ENCODE measurements at regions not wholly inside any gene's neighbourhood (a gene's known extent, or its start where the extent isn't known, plus 50 kb on each side); places are given as distances from the start of the nearest gene placed in this dataset.
"Not testable (repeated sequence)": the region's sequence is repeated elsewhere in the genome, so short reads cannot be mapped to it uniquely, and the experiment has no call there.

DNA sequence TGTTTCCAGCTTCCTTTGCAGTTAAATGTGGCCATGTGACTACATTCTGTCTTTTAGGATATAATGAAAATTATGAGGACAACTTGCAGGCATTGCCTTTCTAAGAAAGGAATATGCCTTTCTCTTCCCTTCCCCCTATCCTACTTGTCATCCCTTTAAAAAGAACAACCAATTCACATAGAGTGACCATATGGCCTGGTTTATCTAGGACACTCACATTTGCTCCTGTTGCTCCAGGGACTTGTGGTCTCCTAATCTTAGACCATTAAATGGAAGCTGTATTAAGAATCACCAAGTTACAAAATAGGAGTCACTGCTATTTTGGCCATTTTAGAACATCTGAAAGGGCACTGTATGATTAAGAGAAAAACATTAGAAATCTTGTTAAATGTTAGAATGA is 520.3 kb downstream of the DTWD2 start:
- DNase-seq (ENCODE audit: low spot score) = no peak

DNA sequence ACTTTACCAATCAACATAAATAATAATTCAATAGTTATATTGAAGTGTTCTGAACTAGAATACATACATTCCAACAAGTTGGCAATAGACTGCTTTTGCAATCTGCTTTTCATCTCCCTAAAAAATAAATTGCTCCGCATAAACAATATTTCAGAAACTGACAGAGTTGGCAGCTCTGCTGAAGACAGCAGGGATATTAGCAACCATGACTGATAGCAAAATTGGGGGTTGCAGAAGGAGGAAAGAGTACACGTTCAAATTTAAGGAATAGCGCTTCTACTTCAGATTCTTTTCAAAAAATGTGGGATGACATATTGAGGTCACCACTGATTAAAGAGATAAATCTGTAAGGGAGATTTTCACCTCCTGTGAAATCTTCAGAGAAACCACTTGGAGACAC is 521.2 kb downstream of the DTWD2 start:
- DNase-seq (ENCODE audit: low spot score) = no peak

DNA sequence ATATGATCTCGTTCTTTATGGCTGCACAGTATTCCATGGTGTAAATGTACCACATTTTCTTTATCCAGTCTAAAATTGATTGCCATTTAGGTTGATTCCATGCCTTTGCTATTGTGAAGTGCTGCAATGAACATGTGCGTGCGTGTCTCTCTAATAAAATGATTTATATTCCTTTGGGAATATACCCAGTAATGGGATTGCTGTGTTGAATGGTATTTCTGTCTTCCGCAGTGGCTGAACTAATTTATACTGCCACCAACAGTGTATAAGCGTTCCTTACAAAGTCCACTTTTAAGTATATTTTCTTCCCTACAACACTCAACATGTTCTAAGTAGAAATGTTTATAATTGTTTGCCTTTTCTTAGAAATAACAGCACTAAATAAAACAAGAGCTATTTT is 521.9 kb downstream of the DTWD2 start:
- no peak for DNase-seq (ENCODE audit: low spot score)

DNA sequence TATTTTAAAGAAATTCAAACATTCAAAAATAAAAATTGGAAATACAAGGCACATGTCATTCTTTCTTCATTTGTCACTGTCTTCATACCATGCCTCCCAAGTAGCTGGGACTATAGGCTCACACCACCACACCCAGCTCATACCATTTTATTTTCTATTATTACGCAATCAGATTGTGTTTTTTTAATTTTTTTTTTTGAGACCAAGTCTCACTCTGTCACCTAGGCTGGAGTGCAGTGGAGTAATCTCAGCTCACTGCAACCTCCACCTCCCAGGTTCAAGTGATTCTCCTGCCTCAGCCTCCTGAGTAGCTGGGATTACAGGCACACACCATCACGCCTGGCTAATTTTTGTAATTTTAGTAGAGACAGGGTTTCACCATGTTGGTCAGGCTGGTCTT is 526.1 kb downstream of the DTWD2 start:
- not testable (repeated sequence) for DNase-seq (ENCODE audit: low spot score)

DNA sequence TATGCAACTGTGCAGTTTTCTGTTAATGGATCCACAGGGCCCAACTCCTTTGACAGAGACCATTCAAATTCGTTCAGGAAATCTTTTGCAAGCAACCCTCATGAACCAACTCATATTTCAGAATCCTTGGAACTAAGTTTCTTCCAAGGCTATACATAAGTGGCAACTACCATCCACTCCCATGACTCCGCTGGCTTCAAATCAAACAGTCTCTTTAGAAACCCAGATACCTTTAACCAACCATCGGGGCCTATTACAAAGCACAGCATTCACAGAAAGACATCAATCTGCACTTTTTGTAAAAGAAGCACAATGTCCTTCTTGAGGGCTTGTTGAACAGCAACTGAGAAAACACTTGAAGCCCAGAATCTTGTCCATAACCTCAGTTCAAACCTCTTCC is 526.9 kb downstream of the DTWD2 start:
- DNase-seq (ENCODE audit: low spot score) = no peak

DNA sequence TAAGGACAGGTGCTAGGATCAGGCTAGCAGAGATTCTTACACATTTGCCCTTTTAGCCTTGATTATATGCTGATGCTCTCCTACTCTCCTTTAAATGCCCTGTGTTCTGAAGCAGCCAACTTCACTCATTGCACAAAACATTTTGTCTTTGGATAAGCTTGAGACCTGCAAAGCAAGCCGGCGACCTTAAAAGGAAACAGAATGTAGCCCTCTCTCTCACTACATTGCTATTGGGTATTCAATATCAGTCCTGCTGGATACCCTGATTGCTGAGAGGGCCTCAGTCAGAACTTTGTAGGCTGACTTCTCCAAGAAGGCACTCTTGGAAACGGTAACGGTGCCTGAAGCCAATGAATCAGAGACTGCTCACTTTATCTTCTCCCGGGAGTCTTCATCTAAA is 528.9 kb downstream of the DTWD2 start:
- no peak for DNase-seq (ENCODE audit: low spot score)

DNA sequence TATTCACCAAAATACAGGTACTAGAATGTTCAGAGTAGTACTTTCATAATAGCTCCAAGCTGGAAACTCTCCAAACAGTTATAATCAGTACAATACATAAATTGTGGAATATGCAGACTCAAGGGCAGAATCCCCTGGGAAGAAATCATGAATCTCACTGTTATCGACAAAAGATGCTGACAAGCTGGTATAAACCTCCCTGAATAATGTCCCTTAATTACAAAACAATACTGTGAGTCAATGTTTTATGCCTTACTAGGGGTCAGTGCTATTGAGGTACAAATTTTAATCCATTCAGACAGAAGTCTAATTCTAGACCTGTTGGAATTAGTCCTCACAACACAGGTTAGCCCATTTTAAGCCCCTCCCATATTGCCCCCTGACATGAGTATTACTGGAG is 532.3 kb downstream of the DTWD2 start:
- no peak for DNase-seq (ENCODE audit: low spot score)

DNA sequence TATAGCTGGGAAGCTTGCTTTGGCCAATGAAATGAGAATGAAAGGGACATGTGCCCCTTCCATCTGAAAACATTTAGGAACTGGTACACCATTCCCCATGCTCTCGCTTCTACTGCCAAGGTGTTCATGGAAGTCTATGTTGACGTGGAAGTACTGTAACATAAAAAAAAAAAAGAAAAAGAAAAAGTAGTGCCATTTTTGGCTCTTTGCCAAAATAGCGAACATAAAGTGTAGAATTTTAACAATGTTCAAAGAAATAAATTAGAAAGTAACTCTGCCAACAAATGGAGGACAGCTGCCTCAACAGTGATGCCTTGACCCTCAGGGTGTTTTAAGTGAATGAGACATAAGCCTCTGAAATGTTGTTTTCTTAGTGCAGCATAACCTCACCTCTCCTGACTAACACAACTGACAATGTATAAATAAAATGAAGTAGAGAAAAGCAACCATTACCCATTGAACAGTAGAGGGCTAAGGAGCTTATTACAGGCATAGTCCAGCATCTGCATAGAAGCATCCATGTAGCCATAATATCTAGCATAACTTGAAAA is 536.6 kb downstream of the DTWD2 start:
- DNase-seq (ENCODE audit: low spot score) = no peak

DNA sequence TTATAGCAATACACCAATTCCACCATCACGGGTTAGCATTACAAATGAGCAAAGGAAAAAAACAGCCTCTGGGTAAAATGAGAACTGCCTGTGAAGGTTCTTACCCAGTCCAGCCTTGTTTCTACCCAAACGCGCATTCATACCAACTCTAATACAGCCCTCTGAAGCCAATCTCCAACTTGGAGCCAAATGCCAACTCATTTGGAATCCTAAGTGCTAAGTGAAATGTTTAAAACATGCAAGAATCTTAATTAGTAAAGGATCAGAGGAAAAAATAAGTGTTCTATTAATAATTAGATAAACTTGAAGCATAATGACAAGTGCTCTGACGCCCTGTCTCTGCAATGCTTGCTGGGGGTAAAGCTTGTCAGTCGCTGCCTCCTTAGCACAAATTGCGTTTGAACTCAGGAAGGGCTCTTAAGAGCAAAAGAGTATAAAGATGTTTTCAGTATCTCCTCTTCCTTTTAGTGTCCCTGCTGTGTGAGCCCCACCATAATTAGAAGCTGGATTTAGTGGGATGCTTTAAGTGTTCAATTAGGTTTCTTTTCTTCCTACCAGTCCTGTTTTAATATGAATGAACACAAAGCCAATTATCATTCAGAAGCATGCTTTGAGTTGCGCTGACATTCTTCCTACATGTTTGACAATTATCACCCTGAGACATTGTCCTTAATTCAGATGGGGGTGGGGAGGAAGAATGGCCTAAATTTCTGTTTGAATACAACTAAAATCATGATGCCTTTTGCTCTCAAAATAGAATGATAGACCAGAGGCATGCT is 537.6 kb downstream of the DTWD2 start:
- DNase-seq (ENCODE audit: low spot score) = no peak

DNA sequence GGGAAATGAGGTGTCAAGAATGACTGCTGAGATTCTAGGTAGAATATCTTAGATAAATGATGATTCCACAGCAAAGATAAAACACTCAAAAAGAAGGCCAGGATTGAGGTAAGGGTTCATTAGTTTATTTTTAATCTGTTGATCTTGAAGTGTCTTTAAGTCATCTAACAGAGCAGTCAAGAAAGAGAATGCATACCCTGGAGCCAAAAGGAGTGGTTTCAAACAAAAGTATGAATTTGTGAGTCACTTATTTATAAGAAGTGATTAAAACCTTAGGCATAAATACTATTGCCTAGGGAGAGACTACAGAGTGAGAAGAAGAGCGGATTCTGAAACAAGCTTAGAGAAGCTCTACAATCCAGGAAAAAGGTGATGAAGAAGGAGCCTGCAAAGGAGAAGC is 541.0 kb downstream of the DTWD2 start:
- no peak for DNase-seq (ENCODE audit: low spot score)

DNA sequence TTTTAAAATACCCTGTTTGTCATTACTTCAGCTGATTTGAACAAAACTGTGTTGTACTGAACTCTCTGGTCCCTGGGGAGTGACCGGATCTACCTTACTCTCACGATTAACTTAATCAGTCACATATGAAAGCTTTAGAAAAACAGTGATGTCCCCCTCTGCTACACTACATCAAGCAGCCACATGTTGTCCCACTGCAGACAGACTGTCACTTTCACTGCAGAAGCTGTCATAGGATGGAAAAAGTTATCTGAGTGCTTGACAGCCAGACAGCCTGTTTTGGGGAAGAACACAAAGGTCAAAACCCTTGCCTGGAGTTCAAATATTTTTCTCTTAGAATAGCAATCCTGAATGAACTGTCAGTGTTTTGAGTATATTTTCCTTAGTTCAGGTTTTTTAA is 546.4 kb downstream of the DTWD2 start:
- DNase-seq (ENCODE audit: low spot score) = no peak

DNA sequence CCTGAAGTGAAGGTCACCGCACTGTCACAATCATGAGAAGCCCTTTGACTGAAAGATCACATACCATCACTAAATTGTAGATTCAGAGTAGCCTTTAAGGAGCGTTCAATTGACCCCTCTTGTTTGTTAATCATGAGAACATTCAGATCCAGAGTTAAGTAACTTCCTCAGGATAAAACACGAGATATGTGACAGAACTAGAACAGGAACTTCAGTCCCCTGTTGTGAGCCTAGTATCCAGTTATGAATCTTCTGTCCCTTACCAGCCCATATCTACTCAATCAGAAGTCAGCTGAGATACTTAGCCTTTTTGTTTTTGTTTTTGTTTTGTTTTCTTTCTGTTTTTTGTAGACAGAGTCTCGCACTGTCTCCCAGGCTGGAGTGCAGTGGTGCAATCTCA is 547.3 kb downstream of the DTWD2 start:
- DNase-seq (ENCODE audit: low spot score) = no peak

DNA sequence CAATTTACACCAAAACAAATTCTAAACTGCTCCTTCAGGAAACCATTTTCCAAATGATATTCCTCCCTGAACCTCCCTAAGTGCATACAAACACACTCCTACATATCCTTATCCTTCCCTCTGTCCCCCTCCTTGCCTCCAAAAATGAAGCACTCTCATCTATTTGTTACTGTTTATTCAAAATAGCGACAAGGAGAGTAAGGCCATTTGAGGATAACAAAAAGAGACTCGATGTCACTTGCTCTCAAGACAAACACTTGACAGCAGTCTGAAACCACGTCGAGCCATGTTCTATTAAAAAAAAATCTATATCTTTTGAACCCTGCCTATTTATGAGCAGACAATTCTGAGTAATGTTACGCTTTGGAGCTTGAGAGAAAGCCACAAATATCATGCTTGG is 547.9 kb downstream of the DTWD2 start:
- no peak for DNase-seq (ENCODE audit: low spot score)

DNA sequence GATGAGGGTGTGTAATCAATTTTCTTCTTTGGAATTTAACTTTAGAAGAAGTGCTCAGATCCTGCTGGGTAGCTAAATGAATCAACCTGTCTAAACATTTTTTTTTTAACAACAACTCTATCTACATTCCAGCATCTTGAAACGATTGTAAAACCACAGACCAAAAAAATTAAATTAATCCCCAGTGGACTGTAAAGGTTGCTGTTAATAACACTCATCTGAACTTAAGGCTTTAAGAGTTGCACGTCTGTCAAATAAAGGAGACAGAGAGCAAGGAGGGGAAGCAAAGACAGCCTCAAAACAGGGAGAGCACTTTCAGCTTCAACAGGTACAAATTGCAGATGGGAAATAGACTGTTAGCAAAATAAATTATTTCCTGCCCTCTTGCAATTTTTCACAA is 548.5 kb downstream of the DTWD2 start:
- DNase-seq (ENCODE audit: low spot score) = no peak

DNA sequence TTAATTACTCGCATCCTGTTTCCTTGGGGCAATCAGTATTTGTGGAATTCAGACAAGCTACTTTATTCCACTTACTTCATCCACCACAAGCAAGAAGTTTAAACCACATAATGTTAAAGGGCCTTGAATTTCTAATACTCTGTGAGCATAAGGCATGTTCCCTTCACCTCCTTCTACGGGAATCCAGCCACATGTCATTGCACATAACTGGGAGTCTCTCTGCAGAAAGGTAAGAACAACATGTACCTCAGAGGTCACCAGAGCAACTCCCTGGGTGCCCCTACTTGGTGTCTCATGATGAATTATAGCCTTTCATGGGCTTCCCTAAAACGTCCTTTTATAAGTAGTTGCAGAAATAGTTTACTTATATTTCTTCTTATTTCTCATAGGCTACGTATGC is 553.2 kb downstream of the DTWD2 start:
- DNase-seq (ENCODE audit: low spot score) = no peak

DNA sequence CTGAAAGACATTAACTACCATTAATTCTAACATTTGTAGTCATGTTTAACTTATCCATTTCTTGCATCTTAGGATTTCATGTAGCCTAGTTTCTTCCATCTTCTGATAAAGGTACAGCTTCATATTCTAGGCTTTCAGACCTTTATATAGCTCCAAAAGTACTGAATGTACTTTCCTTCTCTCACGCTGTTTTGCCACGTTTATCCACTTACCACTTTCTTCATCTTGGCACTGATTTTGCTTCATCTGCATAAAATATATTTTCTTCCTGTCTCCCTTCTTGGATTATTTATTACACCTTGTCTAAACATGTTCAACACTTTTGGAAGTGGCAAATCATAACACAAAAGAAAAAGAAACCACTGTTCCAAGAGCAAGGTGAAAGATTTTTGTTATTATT is 553.8 kb downstream of the DTWD2 start:
- no peak for DNase-seq (ENCODE audit: low spot score)

DNA sequence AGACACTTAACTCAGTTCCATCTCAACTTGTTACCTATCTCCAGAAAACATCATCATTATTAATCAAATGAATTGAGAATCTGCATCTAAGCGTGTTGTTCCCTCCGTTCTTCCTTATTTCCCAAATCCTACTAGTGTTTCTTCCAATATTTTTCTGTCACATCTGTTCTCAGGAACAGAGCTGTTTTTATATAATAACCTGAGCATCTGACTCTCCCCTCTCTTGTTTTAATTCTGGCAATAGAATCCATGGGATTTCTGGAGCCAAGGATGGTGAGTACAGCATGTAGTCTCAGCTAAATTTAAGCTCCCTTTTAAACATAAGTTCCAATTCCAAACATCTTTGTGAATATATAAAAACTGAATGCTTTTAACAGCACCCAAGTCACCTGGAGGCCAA is 558.3 kb downstream of the DTWD2 start:
- DNase-seq (ENCODE audit: low spot score) = no peak

DNA sequence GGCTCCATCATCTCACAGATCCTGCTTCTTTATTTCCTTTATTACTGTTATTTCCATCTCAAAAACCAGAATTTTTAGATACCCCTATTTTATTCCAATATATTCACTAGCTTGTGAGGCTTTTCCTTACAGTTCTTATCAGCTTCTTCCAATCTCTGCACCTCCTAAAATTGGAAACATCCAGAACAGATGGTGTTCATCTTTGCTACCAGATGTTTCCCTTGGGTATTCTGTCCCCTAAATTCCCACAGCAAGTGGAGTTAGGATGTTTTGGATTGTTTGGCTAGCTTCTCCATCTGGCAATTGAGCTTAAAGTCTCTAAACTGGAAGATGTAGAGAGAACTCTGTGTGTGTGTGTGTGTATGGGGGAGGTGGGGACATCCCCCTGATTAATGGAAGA is 580.4 kb downstream of the DTWD2 start:
- DNase-seq (ENCODE audit: low spot score) = no peak

DNA sequence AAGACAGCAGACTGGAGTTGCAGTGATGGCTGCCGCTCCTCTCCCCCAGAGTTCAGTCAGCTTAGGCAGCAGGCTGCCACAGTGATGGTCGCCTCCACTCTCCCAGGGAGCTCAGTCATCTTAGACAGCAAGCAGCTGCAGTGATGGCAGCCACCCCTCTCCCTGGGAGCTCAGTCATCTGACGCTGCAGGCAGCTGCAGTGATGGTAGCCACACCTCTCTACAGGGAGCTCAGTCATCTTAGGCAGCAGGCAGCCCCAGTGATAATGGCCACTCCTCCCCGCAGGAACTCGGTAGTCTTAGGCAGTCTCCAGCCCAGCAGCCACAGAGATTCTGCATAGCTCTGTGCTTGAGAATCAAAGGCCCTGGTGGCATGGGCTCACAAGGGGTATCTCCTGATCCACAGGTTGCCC is 582.7 kb downstream of the DTWD2 start:
- no peak for DNase-seq (ENCODE audit: low spot score)

DNA sequence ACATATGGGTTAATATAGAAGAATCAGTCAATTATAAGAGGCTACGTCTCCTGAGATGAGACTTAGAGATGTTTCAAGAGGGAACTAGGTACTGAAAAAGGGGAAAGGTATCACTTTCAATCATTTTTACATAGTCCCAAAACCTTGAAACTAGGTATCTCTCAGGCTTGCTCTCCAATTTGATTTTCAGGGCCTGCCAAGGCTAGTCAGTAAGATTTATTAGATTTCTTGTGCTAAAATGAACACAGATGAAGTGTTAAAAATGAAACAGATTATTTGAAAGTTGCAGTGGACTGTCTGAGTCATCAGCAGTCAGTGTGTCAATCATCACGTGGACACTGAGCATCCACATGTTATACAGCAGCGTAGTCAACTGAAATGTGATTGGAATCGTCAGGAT is 591.1 kb downstream of the DTWD2 start:
- peak; percentile 20 for DNase-seq (ENCODE audit: low spot score)

DNA sequence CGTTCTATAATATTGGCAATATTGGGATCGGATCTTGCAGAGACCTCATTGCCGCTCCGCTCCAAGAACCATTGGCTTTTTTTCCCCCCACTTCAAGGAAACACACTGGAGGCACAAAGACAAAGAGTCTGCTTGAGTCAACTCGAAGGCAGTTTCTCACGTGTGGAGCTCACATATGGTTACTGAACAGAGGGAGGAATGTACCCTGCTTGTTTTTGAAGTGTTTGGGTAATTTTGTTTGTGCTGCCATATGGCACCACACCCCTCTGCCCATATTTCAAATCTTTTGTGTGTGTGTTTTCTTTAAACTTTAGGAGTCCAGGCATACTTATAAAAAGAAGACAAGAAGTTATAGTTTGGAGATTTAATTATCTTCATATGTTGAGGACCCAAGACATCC is 595.9 kb downstream of the DTWD2 start:
- no peak for DNase-seq (ENCODE audit: low spot score)

DNA sequence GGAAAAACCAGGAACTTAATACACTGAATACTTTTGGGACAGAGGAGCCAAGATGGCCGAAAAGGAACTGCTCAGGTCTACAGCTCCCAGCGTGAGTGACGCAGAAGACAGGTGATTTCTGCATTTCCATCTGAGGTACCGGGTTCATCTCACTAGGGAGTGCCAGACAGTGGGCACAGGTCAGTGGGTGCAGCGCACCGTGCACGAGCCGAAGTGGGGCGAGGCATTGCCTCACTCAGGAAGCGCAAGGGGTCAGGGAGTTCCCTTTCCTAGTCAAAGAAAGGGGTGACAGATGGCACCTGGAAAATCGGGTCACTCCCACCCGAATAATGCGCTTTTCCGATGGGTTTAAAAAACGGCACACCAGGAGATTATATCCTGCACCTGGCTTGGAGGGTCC is 605.4 kb downstream of the DTWD2 start:
- DNase-seq (ENCODE audit: low spot score) = not testable (repeated sequence)

DNA sequence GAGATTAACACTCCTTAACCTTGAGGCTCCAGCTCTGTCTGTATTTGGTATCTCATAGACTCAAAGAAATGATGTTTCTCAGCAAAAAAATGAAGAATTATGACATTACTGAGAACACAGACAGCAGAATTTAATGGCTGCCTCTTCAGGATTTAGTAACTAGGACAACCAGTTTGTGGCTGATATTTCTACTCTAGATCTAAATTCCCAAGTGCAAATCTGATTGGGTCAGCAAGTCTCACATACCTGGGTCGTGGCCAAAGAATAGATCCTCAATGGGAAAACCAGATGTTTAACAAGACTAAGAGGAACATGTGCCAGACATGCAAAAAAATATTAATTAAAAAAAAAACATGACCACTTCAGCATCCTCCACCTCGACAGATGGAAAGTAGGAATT is 608.9 kb downstream of the DTWD2 start:
- DNase-seq (ENCODE audit: low spot score) = no peak

DNA sequence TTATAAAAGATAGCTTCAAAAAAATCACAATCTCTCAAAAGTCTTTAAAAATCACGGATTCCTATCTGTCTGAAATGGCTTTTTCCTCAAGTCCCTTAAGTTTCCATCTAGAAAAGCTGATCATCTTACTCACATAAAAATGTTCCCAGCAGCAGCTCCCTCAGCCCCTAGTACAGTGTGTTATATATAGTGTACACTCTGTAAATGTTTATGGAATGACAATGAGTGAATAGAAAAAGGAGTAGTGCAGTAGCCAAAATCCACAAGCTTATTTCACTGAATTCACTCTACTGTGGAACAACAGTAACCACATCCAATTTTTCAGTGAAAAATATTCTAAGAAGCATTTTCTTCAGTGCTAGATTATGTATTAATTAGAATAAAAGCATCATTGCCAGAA is 609.4 kb downstream of the DTWD2 start:
- DNase-seq (ENCODE audit: low spot score) = no peak

All from RKO (cell line).